Fibroblast of skin of left biceps (primary cell): ENCODE measurements at regions not wholly inside any gene's neighbourhood (a gene's known extent, or its start where the extent isn't known, plus 50 kb on each side); places are given as distances from the start of the nearest gene placed in this dataset.

Experiments
- DNase-seq, 2 experiments: peaks; one replicate each; pipeline ENCODE4 v3.0.0-alpha.2; 2013; ENCODE audit warnings: low read depth in 2 of 2

DNA sequence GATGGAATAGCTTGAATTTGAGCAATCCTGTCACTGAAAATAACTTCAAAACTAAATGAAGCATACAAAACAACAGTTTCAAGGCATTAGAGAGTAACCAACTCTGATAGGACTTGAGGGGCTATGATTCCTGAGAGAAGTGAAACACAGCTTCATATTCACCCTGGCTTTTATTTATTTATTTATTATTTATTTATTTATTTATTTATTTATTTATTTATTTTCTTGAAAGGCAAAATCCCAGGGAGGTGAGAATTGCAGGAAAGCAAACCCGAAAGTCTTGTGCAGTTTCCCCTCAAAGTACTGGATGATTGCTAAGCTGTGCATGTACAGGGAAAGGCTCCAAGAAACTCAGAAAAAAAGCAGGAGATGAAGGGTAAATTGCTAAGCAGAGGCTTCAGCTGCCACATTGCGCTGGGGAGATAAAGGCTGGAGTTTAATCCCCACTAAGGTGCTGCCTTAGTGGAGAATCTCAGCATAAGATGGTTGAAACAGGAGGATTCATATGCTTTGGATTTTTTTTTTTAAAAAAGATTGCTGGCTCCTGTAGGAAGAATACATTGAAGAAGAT is 72.9 kb upstream of the COL24A1 start:
- no peak for DNase-seq

DNA sequence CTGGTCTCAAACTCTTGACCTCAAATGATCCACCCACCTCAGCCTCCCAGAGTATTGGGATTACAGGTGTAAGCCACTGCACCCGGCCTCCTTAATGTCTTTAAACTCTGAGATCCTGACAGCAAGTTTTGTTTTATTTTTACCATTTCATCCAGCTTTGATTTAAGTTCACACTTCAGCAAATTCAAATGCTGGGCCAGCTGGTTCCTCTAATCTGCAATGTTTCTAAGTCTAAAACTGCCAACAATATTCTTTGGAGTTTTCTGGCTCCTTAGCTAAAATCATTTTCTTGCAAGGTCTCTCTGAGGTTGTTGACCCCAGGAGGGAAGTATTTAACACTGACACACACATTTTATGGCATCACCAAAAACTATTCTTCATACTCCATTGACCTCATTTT is 72.0 kb upstream of the COL24A1 start:
- no peak for DNase-seq

DNA sequence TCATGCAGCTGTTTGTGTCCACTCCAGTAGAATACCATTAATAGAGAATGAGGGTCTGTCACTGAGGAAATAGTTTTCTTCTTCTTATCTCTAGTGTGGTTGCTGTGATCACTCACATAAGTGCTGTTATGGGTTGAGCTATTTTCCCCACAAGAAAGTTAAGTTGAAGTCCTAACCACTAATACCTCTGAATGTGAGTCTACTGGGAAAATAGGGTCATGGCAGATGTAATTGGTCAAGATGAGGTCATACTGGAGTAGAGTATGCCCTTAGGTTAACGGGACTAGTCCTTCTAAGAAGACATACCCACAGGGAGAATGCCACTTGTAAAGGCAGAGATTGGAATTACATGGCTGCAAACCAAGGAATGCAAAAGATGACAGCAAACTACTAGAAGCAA is 70.5 kb upstream of the COL24A1 start:
- no peak for DNase-seq

DNA sequence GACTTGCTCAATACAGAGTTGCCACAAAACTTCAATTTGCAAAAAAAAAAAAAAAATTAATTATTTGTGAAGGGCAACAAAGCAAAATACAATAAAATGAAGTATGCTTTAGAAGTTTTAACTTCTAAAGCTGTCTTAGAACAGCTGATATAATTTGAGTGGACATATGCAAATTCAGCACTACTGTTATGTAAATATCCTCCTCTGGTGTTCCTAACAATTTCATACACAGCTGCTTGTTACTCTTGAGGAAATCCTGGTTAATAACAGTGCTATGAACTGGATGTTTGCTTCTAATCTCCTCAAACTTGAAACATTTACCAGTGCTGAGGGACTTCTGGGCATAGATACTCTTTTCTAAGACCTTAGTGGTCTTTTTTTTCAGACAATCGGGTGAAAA is 69.6 kb upstream of the COL24A1 start:
- no peak for DNase-seq

DNA sequence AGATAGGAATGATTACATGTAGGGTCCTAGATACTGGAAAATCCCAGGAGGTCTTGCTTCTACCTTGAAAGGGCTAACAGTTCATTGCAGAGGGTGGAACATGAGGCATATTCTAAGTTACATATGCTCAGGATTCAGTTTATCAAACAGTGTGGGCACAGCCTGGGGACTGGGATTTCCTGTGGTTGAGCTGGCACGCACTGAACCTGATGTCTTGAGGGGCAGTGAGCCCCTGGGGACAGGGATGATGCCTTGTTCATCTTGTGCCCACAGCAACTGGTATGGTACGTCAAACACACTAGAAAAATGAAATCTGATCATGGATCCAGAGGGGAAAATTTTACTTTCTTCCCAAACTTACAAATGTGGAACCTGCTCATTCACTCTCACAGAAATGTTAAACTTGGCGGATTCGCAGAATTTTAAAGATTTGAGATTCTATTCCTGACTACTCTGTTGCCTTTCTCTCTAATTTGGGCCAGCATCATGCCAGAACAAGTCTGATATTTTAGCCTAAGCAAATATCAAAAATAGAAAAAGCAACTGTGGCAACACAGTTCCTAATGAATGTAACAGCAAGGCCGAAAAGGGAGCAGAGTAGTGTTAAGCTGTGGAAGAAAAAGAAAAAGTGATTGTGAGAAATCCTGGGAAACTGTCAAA is 68.2 kb upstream of the COL24A1 start:
- DNase-seq: no peak

DNA sequence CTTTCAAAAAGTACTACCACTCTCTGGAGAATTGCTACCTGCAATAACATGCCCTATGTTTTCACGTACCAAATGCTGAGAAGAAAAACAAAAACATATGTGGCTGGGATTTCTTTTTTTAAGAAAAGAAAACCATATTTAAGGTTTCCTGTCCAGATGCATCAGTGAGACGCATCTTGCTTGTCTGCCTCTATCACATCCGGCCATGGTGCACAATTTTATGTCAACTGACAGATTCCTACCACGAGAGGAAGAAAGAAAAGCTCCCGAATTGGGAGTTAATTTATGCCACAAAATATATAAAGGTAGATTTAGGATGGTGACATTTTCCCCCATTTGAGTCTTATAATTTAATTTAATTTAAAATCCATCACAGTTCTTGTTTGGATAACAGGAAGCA is 62.3 kb upstream of the COL24A1 start:
- DNase-seq: no peak

DNA sequence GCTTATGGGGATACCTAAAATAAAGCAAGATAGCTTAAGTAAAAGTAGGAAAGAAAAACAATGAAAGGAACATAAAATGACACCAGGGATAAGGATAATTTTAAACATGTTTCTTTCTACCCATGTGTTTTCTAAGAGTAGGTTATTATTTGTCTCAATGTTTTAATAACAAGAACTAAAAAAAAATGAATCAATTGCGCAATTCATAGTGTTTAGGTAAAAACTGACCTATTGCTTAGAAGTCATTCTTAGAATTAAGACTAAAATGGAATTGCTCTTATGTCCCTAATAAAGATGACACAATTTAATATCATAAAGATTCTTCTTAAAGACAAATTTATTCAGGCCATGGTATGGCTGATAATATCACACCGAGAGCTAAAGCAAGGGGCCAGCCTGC is 58.0 kb upstream of the COL24A1 start:
- no peak for DNase-seq

DNA sequence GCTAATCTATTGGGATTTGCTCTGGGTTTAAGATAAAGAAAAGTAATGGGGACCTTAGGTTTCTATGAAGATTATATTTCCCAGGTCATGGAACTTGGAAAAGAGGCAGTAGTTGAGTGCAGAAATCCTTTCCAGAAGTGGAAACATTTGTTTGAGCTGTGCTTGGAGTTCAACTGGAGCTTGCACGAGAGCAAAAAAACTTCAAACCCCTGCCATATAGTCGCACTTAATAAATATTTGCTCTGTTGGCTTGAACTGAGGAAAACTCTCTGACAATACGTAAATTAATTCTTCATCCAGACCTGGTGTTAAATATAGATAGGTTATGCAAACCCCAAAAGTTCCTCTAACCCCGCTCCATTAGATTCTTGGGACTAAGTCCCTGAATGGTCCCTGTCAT is 52.8 kb upstream of the COL24A1 start:
- no peak for DNase-seq

DNA sequence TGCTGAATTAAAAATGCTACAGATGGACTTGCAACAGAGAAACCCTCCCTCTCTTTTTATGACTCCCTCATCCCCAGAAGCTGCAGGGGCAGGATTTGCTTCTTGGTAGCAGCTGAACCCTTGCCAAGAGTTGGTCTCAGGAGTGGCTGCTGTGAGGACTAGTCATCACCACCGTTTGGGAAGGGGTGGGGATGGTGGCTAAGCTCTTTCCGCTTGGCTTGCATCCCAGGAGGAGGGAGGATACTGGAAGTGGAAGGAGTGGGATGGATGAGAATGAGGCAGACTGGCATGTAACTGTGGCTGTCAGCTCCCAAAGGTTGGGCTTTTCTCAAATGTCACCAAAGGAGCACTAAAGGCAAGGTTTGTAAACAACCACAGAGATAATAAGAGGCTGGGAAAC is 50.8 kb upstream of the COL24A1 start:
- DNase-seq: peak; percentile 83 to 84
